Right renal pelvis (tissue), 4 donors: ENCODE measurements at regions not wholly inside any gene's neighbourhood (a gene's known extent, or its start where the extent isn't known, plus 50 kb on each side); places are given as distances from the start of the nearest gene placed in this dataset.
"Not testable (repeated sequence)": the region's sequence is repeated elsewhere in the genome, so short reads cannot be mapped to it uniquely, and the experiment has no call there.

ENCODE experiments used
- DNase-seq, 4 donors: peaks; one replicate each; pipeline ENCODE4 v3.0.0-alpha.2; 2013; ENCODE audit warnings: low read depth in 4 of 4, low spot score in 3 of 4, missing footprints in 1 of 4

- no peak for DNase-seq
Observed at GRCh38 chr16:65384441-65384840, 262.6 kb upstream of the CDH11 start.

- DNase-seq = no peak
Observed at GRCh38 chr16:65377195-65377594, 255.3 kb upstream of the CDH11 start.

- DNase-seq = no peak
Observed at GRCh38 chr16:65376601-65377000, 254.7 kb upstream of the CDH11 start.

- no peak for DNase-seq
Observed at GRCh38 chr16:65375651-65376050, 253.8 kb upstream of the CDH11 start.

- DNase-seq = no peak
Observed at GRCh38 chr16:65373097-65373496, 251.2 kb upstream of the CDH11 start.

GRCh38 chr16:65372171-65372570, 250.3 kb upstream of the CDH11 start:
- no peak for DNase-seq

- no peak for DNase-seq
Observed at GRCh38 chr16:65365732-65366715, 244.2 kb upstream of the CDH11 start.

GRCh38 chr16:65356721-65357120, 234.9 kb upstream of the CDH11 start:
- DNase-seq = not testable (repeated sequence)

GRCh38 chr16:65355706-65356105, 233.8 kb upstream of the CDH11 start:
- DNase-seq = no peak

GRCh38 chr16:65353183-65353582, 231.3 kb upstream of the CDH11 start:
- no peak for DNase-seq

GRCh38 chr16:65349626-65350025, 227.8 kb upstream of the CDH11 start:
- no peak for DNase-seq

GRCh38 chr16:65343556-65343955, 221.7 kb upstream of the CDH11 start:
- DNase-seq = no peak

- no peak for DNase-seq
Observed at GRCh38 chr16:65342231-65342866, 220.5 kb upstream of the CDH11 start.

GRCh38 chr16:65339062-65339461, 217.2 kb upstream of the CDH11 start:
- no peak for DNase-seq

GRCh38 chr16:65336160-65336559, 214.3 kb upstream of the CDH11 start:
- DNase-seq = no peak

GRCh38 chr16:65334081-65334480, 212.2 kb upstream of the CDH11 start:
- DNase-seq = no peak

- DNase-seq = no peak
Observed at GRCh38 chr16:65333283-65333682, 211.4 kb upstream of the CDH11 start.

GRCh38 chr16:65327346-65327745, 205.5 kb upstream of the CDH11 start:
- no peak for DNase-seq

- DNase-seq = no peak
Observed at GRCh38 chr16:65323655-65324237, 201.9 kb upstream of the CDH11 start.

- DNase-seq = no peak
Observed at GRCh38 chr16:65319621-65320231, 197.9 kb upstream of the CDH11 start.

GRCh38 chr16:65318590-65319257, 196.9 kb upstream of the CDH11 start:
- no peak for DNase-seq
